Testis (tissue), 2 donors: ENCODE measurements at regions not wholly inside any gene's neighbourhood (a gene's known extent, or its start where the extent isn't known, plus 50 kb on each side); places are given as distances from the start of the nearest gene placed in this dataset.

ENCODE experiments used
- POLR2A ChIP-seq: fragments of 450-650 bp; IDR thresholded peaks from one replicate; pipeline ENCODE4 v1.6.1; 2017; ENCODE audit warnings: antibody characterized with exemption, mild to moderate bottlenecking, moderate library complexity
- TF ChIP-seq, protein P1 (sequence below), 3 experiments: fragments of 450-650 bp in 2 of 3; fragments of 200-600 bp in 1 of 3; sonication (generic) in 1 of 3; IDR thresholded peaks; one replicate each; pipeline ENCODE4 v1.5.1; 2016 to 2019; ENCODE audit warnings: antibody characterized with exemption in 3 of 3, mild to moderate bottlenecking in 2 of 3, moderate library complexity in 1 of 3

DNA sequence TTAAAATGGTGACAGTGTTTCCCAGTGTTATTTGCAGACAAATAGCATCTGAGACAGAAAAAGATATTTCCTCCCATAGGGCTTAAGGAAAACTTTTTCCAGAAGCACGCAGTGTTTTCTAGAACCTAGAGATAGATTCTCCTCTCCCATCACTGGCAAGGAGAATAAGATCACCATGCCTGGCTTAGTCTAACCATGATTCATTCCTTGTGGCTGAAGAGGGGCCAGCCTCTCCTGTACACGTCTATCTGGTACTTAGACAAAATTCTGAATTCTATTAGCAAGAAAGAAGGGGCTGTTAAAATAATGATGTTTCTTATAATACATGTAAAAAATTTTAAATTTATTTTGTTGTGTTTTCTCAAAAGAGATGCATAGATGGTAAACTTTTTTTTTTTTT, 296.1 kb upstream of the LDB2 start:
- TF ChIP-seq, protein P1, sequence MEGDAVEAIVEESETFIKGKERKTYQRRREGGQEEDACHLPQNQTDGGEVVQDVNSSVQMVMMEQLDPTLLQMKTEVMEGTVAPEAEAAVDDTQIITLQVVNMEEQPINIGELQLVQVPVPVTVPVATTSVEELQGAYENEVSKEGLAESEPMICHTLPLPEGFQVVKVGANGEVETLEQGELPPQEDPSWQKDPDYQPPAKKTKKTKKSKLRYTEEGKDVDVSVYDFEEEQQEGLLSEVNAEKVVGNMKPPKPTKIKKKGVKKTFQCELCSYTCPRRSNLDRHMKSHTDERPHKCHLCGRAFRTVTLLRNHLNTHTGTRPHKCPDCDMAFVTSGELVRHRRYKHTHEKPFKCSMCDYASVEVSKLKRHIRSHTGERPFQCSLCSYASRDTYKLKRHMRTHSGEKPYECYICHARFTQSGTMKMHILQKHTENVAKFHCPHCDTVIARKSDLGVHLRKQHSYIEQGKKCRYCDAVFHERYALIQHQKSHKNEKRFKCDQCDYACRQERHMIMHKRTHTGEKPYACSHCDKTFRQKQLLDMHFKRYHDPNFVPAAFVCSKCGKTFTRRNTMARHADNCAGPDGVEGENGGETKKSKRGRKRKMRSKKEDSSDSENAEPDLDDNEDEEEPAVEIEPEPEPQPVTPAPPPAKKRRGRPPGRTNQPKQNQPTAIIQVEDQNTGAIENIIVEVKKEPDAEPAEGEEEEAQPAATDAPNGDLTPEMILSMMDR (IDR thresholded peaks at IDR 0.05): no peak
- TF ChIP-seq POLR2A: no peak
